Omental fat pad (tissue), 3 donors: ENCODE measurements at regions not wholly inside any gene's neighbourhood (a gene's known extent, or its start where the extent isn't known, plus 50 kb on each side); places are given as distances from the start of the nearest gene placed in this dataset.
"Not testable (repeated sequence)": the region's sequence is repeated elsewhere in the genome, so short reads cannot be mapped to it uniquely, and the experiment has no call there.

Source experiments
- ATAC-seq: fragments of 150-250 bp; one replicate; pipeline ENCODE4 v1.9.1; 2016; ENCODE audit warnings: mild to moderate bottlenecking, moderate library complexity; ENCODE audit not compliant: low FRiP score
- DNase-seq: peaks from one replicate; pipeline ENCODE4 v3.0.0-alpha.2; 2019; ENCODE audit warnings: low spot score
- TF ChIP-seq, protein P1 (sequence below), 3 donors: fragments of 450-650 bp; IDR thresholded peaks; one replicate each; pipeline ENCODE4 v1.5.1; 2016 to 2017; ENCODE audit warnings: antibody characterized with exemption in 3 of 3, mild to moderate bottlenecking in 3 of 3, moderate library complexity in 2 of 3

DNA sequence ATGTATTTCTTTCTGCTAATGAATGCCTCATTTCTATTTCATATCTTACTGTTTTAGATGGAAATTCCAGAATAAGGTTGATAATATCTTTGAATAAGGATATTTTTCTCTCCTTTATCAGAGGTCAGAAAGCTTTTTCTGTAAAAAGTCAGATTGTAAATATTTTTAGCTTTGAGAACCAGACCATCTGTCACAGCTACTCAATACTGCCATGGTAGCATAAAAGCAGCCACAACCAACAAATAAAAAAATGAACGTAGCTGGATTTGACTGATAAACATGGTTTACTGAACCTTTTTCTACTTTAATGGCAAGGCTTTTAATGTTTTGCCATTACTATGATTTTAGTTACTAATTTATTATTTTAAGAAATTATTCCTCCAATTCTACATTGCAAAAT, 217.4 kb upstream of the COX10 start:
- TF ChIP-seq, protein P1, sequence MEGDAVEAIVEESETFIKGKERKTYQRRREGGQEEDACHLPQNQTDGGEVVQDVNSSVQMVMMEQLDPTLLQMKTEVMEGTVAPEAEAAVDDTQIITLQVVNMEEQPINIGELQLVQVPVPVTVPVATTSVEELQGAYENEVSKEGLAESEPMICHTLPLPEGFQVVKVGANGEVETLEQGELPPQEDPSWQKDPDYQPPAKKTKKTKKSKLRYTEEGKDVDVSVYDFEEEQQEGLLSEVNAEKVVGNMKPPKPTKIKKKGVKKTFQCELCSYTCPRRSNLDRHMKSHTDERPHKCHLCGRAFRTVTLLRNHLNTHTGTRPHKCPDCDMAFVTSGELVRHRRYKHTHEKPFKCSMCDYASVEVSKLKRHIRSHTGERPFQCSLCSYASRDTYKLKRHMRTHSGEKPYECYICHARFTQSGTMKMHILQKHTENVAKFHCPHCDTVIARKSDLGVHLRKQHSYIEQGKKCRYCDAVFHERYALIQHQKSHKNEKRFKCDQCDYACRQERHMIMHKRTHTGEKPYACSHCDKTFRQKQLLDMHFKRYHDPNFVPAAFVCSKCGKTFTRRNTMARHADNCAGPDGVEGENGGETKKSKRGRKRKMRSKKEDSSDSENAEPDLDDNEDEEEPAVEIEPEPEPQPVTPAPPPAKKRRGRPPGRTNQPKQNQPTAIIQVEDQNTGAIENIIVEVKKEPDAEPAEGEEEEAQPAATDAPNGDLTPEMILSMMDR (IDR thresholded peaks at IDR 0.05) = no peak
- ATAC-seq (no peak), DNase-seq (no peak)

DNA sequence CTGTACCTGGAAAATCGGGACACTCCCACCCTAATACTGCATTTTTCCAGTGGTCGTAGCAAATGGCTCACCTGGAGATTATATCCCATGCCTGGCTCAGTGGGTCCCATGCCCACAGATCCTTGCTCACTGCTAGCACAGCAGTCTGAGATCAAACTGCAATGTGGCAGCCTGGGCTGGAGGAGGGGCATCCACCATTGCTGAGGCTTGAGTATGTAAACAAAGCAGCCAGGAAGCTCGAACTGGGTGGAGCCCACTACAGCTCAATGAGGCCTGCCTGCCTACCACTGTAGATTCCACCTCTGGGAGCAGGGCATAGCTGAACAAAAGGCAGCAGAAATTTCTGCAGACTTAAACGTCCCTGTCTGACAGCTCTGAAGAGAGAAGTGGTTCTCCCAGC, 213.6 kb upstream of the COX10 start:
- not testable (repeated sequence) for DNase-seq, ATAC-seq

DNA sequence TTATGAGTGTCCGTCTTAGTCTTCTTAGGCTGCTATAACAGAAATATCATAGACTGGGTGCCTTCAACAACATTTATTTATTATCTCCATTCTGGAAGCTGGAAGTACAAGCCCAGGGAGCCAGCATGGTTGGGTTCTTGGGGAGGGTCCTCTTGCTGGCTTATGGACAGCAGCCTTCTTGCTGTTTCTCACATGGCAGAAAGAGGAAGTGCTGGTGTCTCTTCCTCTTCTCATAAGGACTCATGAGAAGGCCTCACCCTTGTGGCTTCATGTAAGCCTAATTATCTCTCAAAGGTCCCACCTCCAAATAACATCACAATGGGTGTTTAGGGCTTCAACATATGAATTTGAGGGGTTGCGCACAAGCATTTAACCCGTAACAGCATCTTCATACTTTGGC, 207.0 kb upstream of the COX10 start:
- DNase-seq = no peak
- ATAC-seq = no peak
- TF ChIP-seq, protein P1 (IDR thresholded peaks at IDR 0.05) = no peak

DNA sequence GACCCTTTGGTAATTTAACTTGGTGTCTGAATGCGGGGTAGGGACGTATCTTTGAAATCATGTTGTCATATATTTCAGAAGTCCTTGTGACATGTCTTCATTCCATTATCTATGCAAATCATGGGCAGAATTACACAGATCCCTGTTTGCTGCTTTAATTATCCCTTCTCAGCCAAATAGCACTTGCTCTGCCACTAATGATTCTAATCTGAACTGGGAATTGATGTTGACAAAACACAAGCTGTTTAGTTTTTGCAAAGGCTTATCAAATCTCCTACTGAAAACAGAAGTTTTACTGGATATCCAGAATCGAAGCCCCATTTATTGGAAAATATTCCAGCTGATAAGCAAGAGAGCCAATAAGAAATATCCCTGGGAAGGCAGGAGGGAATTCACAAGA, 205.9 kb upstream of the COX10 start:
- ATAC-seq (no peak), DNase-seq (no peak)

GRCh38 chr17:13864521-13864920, 204.8 kb upstream of the COX10 start:
- TF ChIP-seq, protein P1 (IDR thresholded peaks at IDR 0.05) = no peak
- ATAC-seq (no peak), DNase-seq (no peak)

More for the DNA sequence above, 205.9 kb upstream of the COX10 start:
- TF ChIP-seq, protein P1 (IDR thresholded peaks at IDR 0.05) = no peak

DNA sequence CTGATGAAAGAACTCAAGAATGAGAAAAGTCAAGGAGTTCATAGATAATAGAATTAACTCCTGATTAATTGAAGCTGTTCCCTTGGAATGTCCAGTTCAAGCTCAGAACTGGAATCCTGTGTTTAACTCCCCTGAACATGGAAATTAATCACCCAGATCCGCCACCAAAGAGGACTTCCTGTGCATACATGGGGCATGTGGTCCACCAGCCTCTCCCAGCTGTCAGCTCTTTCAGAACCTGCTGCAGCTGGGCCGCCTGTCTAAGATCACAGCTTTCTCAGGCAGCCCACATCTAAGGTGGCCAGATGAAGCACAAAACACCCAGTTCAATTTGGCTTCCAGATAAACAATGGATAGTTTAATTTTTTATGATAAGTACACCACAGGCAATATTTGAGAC, 203.7 kb upstream of the COX10 start:
- DNase-seq = no peak
- ATAC-seq = no peak
- TF ChIP-seq, protein P1 (IDR thresholded peaks at IDR 0.05) = no peak

DNA sequence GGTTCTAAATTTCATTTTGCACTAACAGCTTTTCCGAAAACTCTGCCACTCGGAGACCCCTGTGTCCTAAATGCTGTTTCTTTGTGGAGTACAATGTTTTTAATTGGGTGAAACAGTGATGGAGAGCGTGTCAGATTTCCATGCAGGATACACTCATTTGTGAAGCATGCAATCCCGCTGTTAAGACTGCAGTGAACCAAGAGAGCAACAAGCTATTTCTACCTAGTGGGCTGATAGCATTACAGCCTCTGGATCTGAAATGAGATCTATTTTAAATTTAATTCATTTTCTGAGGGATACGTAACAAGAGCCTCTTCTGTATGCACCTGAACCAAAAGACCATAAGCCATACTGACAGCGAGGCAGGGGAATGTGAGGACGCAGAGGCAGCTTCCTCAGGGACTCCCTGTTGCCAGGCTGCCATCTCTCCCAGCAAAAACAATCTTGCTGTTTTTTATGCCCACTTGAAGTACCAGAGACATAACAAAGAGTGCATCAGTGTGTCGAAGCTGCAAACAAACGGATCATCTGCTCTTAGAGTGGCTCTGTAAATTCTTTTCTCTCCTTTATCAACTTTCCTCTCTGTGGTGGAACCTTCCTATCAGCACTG, 199.9 kb upstream of the COX10 start:
- TF ChIP-seq, protein P1 (IDR thresholded peaks at IDR 0.05) = no peak

More for the DNA sequence above, 199.9 kb upstream of the COX10 start:
- no peak for DNase-seq
- no peak for ATAC-seq
